Right lobe of liver (tissue), 4 donors: ENCODE measurements at regions not wholly inside any gene's neighbourhood (a gene's known extent, or its start where the extent isn't known, plus 50 kb on each side); places are given as distances from the start of the nearest gene placed in this dataset.

Source experiments
- POLR2A ChIP-seq: fragments of 450-650 bp; IDR thresholded peaks from one replicate; pipeline ENCODE4 v1.6.1; 2017; ENCODE audit warnings: antibody characterized with exemption, mild to moderate bottlenecking
- TF ChIP-seq, protein P1 (sequence below), 4 donors: fragments of 200-600 bp in 3 of 4; fragments of 450-650 bp in 1 of 4; IDR thresholded peaks; one replicate each; pipeline versions ENCODE4 v1.5.1 to v1.8.0; 2016 to 2022; ENCODE audit warnings: antibody characterized with exemption in 4 of 4, mild to moderate bottlenecking in 2 of 4
- donor health status: DM: no; HTN: no; CAD: no.
- donor health status: DM: no; HTN: no; CAD: no.
- donor health status: DM: no; HTN: yes; CAD: no.

DNA sequence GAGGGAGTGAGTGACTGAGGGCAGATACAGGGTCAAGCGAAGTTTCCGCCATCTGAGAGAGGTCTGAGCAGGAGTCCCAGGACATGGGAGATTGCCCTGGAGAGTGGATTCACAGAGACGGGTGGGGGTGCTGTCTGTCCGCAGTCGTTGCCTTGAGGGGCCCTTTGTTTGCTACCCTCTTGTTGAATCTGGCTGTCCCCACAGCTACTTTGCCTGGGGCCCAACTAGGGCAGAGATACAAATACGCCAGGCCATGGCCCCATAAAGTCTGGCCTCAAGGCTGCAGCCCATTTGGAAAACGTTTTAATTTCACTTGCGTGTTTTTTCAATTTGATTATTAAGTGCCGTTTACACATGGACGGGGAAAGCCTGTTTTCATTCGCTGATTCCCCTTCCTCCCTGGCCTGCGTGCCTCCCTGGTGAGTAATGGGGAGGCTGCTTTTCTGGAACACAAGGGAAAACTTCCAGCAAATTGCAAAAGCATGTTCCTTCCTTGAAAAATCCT is 134.4 kb downstream of the SMIM20 start:
- TF ChIP-seq, protein P1, sequence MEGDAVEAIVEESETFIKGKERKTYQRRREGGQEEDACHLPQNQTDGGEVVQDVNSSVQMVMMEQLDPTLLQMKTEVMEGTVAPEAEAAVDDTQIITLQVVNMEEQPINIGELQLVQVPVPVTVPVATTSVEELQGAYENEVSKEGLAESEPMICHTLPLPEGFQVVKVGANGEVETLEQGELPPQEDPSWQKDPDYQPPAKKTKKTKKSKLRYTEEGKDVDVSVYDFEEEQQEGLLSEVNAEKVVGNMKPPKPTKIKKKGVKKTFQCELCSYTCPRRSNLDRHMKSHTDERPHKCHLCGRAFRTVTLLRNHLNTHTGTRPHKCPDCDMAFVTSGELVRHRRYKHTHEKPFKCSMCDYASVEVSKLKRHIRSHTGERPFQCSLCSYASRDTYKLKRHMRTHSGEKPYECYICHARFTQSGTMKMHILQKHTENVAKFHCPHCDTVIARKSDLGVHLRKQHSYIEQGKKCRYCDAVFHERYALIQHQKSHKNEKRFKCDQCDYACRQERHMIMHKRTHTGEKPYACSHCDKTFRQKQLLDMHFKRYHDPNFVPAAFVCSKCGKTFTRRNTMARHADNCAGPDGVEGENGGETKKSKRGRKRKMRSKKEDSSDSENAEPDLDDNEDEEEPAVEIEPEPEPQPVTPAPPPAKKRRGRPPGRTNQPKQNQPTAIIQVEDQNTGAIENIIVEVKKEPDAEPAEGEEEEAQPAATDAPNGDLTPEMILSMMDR (IDR thresholded peaks at IDR 0.05), result no peak
- no peak for TF ChIP-seq POLR2A
